Fibroblast of lung (primary cell): ENCODE measurements at regions not wholly inside any gene's neighbourhood (a gene's known extent, or its start where the extent isn't known, plus 50 kb on each side); places are given as distances from the start of the nearest gene placed in this dataset.

Experiments
- DNase-seq, 2 donors: peaks; one replicate each; pipeline versions ENCODE4 v3.0.0 to v3.0.0-alpha.2; 2010; ENCODE audit warnings: low read depth in 2 of 2
- H2AFZ ChIP-seq: 2 replicates; pipeline ENCODE4 v1.5.1; 2012; ENCODE audit warnings: low read length, control low read depth, inconsistent platforms
- H3K27ac ChIP-seq: 2 replicates; pipeline ENCODE4 v1.5.1; 2011; ENCODE audit warnings: low read length, control low read depth; ENCODE audit not compliant: insufficient read depth
- H3K27me3 ChIP-seq: 2 replicates; pipeline ENCODE4 v1.5.1; 2011; ENCODE audit warnings: mild to moderate bottlenecking, low read length; ENCODE audit not compliant: control insufficient read depth, insufficient read depth
- H3K36me3 ChIP-seq: 2 replicates; pipeline ENCODE4 v1.5.1; 2011; ENCODE audit warnings: low read length; ENCODE audit not compliant: control insufficient read depth, insufficient read depth
- H3K4me1 ChIP-seq: 2 replicates; pipeline ENCODE4 v1.5.1; 2011; ENCODE audit warnings: low read length; ENCODE audit not compliant: control insufficient read depth, insufficient read depth; ENCODE audit errors: extremely low read depth
- H3K4me2 ChIP-seq: 2 replicates; pipeline ENCODE4 v1.5.1; 2011; ENCODE audit warnings: low read length, control low read depth; ENCODE audit not compliant: insufficient read depth; ENCODE audit errors: extremely low read depth
- H3K4me3 ChIP-seq, 4 experiments: fragments of 200-600 bp in 1 of 4; sonication (generic) in 1 of 4; replicated peaks in 1 of 4; 2 replicates each; pipeline ENCODE4 v1.5.1; 2011 to 2016; ENCODE audit warnings: low read length in 4 of 4, low read depth in 3 of 4, mild to moderate bottlenecking in 3 of 4, control low read depth in 2 of 4, inconsistent platforms in 1 of 4, mixed read lengths in 1 of 4; ENCODE audit not compliant: insufficient read depth in 1 of 4; ENCODE audit errors: control extremely low read depth in 1 of 4
- H3K79me2 ChIP-seq: 2 replicates; pipeline ENCODE4 v1.5.1; 2012; ENCODE audit warnings: mild to moderate bottlenecking, low read length, inconsistent platforms; ENCODE audit not compliant: control insufficient read depth, insufficient read depth
- H3K9ac ChIP-seq: 2 replicates; pipeline ENCODE4 v1.5.1; 2011; ENCODE audit warnings: mild to moderate bottlenecking, low read length, control low read depth; ENCODE audit not compliant: insufficient read depth
- H3K9me3 ChIP-seq: 2 replicates; pipeline ENCODE4 v1.5.1; 2012; ENCODE audit warnings: low read depth, low read length; ENCODE audit not compliant: control insufficient read depth, insufficient read depth
- H4K20me1 ChIP-seq: 2 replicates; pipeline ENCODE4 v1.5.1; 2011; ENCODE audit warnings: low read length; ENCODE audit not compliant: control insufficient read depth, insufficient read depth; ENCODE audit errors: extremely low read depth
- CTCF ChIP-seq, 2 donors: IDR thresholded peaks in 1 of 2; conservative IDR thresholded peaks in 1 of 2; 1 replicate in 1 of 2; 2 replicates in 1 of 2; pipeline ENCODE4 v1.5.1; 2011 to 2012; ENCODE audit warnings: low read length in 2 of 2, control low read depth in 1 of 2, inconsistent platforms in 1 of 2, low read depth in 1 of 2, mild to moderate bottlenecking in 1 of 2
- EZH2 ChIP-seq: IDR thresholded peaks from 2 replicates; pipeline ENCODE4 v1.5.1; 2012; ENCODE audit warnings: low read length, control low read depth, mild to moderate bottlenecking; ENCODE audit errors: missing control alignments

- Histone ChIP-seq H3K36me3 (no peaks in the 10 kb centered on the region), H3K4me1 (no peaks in the 10 kb centered on the region), H4K20me1 (no peaks in the 10 kb centered on the region), H3K9ac (no peak overlapping the region), H3K9me3 (no peaks in the 10 kb centered on the region), H3K4me3 (no peak overlapping the region), H3K27me3 (no peaks in the 10 kb centered on the region), H3K79me2 (no peaks in the 10 kb centered on the region), H3K27ac (no peak overlapping the region), H3K4me2 (no peak overlapping the region), H2AFZ (no peak overlapping the region)
- DNase-seq = peak in 1 of 2 donors; percentile 0
- TF ChIP-seq EZH2 = no peak
- no peak for TF ChIP-seq CTCF (conservative IDR thresholded peaks at IDR 0.05 in 1 of 2, IDR thresholded peaks at IDR 0.05 in 1 of 2; ENCODE audit: low read depth in 1 of 2, low read length in 2 of 2)
Observed at GRCh38 chrX:20693078-20693477, 426.4 kb upstream of the RPS6KA3 start.

GRCh38 chrX:20686256-20686655 is 419.5 kb upstream of the RPS6KA3 start:
- no peak for DNase-seq
- Histone ChIP-seq H4K20me1 (no peaks in the 10 kb centered on the region), H3K4me1 (no peaks in the 10 kb centered on the region), H2AFZ (no peak overlapping the region), H3K4me3 (no peak overlapping the region), H3K27ac (no peak overlapping the region), H3K9me3 (no peaks in the 10 kb centered on the region), H3K36me3 (no peaks in the 10 kb centered on the region), H3K27me3 (no peaks in the 10 kb centered on the region), H3K9ac (no peak overlapping the region), H3K4me2 (no peak overlapping the region), H3K79me2 (no peaks in the 10 kb centered on the region)
- TF ChIP-seq EZH2 = no peak
- no peak for TF ChIP-seq CTCF (conservative IDR thresholded peaks at IDR 0.05 in 1 of 2, IDR thresholded peaks at IDR 0.05 in 1 of 2; ENCODE audit: low read depth in 1 of 2, low read length in 2 of 2)

- Histone ChIP-seq H3K9ac (no peak overlapping the region), H3K27ac (no peak overlapping the region), H3K79me2 (no peaks in the 10 kb centered on the region), H4K20me1 (no peaks in the 10 kb centered on the region), H3K4me2 (no peak overlapping the region), H3K27me3 (no peaks in the 10 kb centered on the region), H2AFZ (no peak overlapping the region), H3K4me3 (no peak overlapping the region), H3K9me3 (no peaks in the 10 kb centered on the region), H3K4me1 (no peaks in the 10 kb centered on the region), H3K36me3 (no peaks in the 10 kb centered on the region)
- TF ChIP-seq EZH2 (no peak), CTCF (conservative IDR thresholded peaks at IDR 0.05 in 1 of 2, IDR thresholded peaks at IDR 0.05 in 1 of 2; ENCODE audit: low read depth in 1 of 2, low read length in 2 of 2) (no peak)
- no peak for DNase-seq
Observed at GRCh38 chrX:20685652-20686051, 418.9 kb upstream of the RPS6KA3 start.
